Astrocyte (in vitro differentiated cells and primary cell): ENCODE measurements at regions not wholly inside any gene's neighbourhood (a gene's known extent, or its start where the extent isn't known, plus 50 kb on each side); places are given as distances from the start of the nearest gene placed in this dataset.

ENCODE experiments used
- CTCF ChIP-seq: IDR thresholded peaks from 2 replicates; pipeline ENCODE4 v1.5.1; 2011; ENCODE audit warnings: low read depth, mild to moderate bottlenecking, inconsistent platforms, low read length, moderate library complexity; ENCODE audit not compliant: insufficient read depth
- EZH2 ChIP-seq: IDR thresholded peaks from 2 replicates; pipeline ENCODE4 v1.6.1; 2012; ENCODE audit warnings: mild to moderate bottlenecking, low read length, inconsistent platforms; ENCODE audit not compliant: insufficient read depth

DNA sequence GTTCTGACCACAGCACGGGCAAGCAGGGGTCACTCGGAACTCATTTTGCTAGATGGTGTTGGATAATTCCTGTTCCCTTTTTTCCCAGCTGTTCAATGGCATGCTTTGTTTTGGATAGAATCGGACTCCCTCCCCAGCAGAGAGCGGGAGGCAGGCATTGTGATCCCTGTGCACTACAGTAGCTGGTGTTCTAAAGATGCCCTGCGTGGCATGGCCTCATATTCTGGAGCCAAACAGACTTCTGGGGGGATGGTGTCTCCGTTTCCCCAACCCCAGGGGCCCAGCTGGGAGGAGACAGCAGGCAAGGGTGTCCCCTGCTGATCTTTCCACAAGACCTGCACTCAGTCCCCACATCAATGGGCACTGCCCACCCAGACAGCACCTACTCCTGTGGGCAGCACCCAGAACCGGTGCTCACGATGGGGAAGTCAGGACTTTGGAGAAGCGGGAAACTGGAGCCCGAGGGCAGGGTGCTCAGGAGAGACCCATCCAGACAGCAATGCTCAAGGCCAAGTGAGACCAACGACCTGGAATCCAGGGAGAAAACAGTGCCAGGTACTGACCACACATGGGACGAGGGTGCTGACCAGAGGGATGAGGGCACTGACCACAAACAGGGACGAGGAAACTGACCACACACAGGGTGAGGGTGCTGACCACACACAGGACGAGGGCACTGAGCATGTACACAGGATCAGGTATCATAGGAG is 934.9 kb downstream of the BRD1 start:
- TF ChIP-seq CTCF (no peak), EZH2 (no peak)
